Hypothalamus (tissue), 51 donors: ENCODE measurements at regions not wholly inside any gene's neighbourhood (a gene's known extent, or its start where the extent isn't known, plus 50 kb on each side); places are given as distances from the start of the nearest gene placed in this dataset.
"Not testable (repeated sequence)": the region's sequence is repeated elsewhere in the genome, so short reads cannot be mapped to it uniquely, and the experiment has no call there.

Source experiments
- DNase-seq, 51 donors: peaks; one replicate each; lab custom pipeline; 2025; lab: John Stamatoyannopoulos, UW

DNA sequence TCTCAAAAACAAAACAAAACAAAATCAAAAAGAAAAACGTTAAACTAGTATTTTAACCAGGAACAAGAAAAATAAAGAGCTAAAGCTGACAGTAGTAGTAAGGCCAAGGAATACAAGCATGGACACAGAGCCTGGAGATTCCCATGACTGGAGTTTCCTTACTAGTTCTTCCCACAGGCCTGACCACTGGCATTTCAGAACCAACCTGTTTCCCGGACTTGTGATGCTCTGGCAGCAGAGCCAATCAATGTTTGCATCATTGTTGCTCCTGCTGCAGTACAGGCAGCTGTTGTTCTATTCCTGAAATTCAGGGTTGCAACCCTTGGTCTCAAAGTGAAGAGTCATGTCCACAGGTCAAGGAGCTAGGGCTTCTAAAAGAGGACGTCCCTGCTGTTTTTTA lies 111.3 kb upstream of the WARS2 start:
- DNase-seq: no peak

- no peak for DNase-seq
These were observed 112.9 kb upstream of the WARS2 start for GRCh38 chr1:119253366-119253765.

GRCh38 chr1:119254067-119254720 lies 113.7 kb upstream of the WARS2 start:
- DNase-seq: no peak

GRCh38 chr1:119256089-119256488 lies 112.5 kb upstream of the HAO2 start:
- DNase-seq: not testable (repeated sequence)

- no peak for DNase-seq
These were observed 108.1 kb upstream of the HAO2 start for GRCh38 chr1:119260506-119260905.

DNA sequence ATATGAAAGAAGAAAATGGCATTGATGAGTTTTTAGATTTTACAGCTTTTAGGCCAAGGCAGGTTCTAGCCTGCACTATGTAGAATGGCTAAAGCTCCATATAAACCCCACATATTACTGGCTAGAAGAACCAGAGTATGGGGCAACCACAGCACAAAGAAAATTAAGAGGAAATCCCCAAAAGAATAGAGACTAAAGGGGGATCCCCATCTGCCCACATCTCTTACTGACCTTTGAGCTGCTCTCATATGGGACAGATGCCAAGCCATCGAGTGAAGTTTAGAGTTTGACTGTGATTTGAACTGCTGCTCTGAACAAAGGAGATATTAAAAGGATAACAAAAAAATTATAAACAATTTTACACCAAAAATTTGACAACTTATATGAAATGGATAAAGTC lies 102.2 kb upstream of the HAO2 start:
- DNase-seq: no peak

- no peak for DNase-seq
These were observed 101.7 kb upstream of the HAO2 start for GRCh38 chr1:119266858-119267257.

DNA sequence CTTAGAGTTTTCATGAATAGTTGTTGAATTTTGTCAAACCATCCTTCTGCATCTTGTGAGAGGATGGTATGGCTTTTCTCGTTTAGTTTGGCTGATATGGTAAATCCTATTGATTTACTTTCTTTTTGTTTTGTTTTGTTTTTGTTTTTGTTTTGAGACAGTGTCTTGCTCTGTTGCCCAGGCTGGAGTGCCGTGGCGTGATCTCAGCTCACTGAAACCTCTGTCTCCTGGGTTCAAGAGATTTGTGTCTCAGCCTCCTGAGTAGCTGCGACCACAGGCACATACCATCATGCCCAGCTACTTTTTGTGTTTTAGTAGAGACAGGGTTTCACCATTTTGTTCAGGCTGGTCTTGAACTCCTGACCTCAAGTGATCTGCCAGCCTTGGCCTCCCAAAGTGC lies 101.3 kb upstream of the HAO2 start:
- not testable (repeated sequence) for DNase-seq

DNA sequence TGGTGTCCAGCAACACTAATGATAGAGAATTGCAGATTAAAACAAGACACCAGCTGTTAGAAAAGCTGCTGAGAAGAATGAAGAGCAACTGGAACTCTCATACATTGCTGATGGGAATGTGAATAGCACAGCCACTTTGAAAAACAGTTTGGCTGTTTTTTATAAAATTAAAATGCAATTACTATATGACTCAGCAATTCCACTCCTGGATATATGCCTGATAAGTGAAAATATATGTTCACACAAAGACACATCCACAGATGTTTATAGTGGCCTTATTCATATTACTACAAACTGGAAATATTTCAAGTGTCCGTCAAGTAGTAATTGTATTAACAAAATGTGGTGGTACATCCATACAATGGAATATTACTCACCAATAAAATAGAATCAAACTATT lies 99.7 kb upstream of the HAO2 start:
- no peak for DNase-seq

- peak in 14 of 51 donors; percentile 1 to 36 (median 5) for DNase-seq
These were observed 93.1 kb upstream of the HAO2 start for GRCh38 chr1:119275145-119276134.

- no peak for DNase-seq
These were observed 92.0 kb upstream of the HAO2 start for GRCh38 chr1:119276558-119276957.

DNA sequence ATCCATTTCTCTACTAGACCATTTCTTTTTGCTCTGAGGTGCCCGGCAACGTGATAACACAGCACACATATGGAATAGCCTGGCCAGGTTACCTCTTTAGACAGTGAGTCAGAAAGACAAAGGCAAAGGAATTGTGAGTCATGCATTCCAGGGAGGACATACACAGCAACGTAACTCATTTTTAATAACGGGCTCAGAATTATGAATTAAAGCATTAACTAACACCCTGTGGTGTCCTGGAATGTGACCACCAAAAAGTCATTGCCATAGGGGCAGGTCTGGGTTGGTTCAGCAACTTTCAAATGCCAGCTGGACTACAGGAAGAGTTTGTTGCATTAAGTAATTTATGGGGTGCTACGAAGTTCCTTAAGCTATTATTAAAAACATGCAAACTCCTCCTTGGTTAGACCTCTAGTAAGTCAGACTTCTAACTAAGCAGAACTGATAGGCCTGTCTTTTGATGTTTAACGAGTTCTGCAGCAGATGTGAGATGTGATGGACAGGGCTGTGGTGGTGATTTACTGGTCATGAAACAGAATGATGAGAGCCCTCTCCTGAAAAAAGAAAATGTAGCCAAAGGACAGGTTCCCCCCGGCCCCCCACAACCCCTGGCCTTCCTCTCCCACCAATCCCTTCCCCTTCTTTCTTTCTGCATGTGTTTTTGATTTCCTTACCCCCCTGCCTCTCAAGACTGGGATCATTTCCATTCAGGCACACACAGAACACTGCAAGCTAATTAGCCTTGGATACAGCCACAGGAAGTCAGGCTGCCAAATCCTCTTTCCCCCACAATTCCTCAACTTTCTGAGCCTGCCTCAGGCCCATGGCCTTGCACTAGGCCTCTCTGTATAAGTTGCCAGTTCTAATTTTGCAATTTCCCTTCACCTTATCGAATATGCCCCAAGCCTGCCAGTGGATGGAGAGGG lies 88.9 kb upstream of the HAO2 start:
- DNase-seq: peak in 3 of 51 donors; percentile 1 to 2 (median 2)

DNA sequence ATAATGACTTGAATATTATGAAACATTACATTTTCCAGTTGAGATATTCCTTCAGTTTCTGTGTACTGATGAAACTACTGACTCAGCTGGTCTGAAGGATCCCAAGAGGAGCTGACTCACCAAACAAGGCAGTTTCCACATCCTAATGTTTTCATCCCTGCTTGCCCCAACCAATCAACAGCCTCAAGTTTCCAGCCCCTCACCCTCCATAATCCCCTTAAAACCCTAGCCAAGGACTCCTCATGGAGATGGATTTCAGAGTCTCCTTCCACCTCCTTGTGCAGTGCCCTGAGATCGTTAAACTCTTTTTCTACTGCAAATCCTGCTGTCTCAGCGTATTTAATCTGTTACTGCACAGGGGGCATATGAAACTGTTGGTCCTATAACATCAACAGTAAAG lies 83.1 kb upstream of the HAO2 start:
- no peak for DNase-seq

- peak in 5 of 51 donors; percentile 2 to 4 (median 2) for DNase-seq
These were observed 81.9 kb upstream of the HAO2 start for GRCh38 chr1:119286587-119287181.

DNA sequence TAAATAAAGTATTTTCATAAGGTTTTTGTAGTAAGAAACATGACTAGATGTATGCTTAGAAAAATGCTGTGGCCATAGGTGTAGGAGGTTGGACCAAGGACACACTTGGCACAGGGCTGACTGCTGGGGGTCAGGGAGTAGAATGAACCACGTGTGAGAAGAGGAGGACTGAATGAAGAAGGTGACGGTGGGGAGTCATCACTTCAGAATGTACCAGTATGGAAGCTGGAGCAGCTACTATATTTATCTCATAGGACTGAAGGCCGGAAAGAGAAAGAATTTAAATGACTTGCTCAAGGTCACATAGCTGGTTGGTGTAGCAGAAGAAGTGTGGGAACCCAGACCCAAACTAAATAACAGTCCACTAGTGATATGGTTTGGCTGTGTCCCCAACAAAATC lies 79.8 kb upstream of the HAO2 start:
- DNase-seq: no peak

DNA sequence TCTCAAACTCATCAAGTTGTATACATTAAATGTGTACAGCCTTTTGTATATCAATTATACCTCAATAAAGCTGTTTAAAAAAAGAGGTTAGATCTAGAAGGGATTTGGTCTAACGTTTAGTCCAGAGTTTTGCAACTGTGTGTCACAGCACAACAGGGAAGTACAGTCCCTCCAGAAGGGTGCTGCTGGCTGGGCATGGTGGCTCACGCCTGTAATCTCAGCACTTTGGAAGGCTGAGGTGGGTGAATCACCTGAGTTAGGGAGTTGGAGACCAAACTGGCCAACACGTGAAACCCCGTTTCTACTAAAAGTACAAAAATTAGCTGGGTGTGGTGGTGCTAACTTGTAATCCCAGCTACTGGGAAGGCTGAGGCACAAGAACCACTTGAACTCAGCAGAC lies 78.3 kb upstream of the HAO2 start:
- DNase-seq: no peak

DNA sequence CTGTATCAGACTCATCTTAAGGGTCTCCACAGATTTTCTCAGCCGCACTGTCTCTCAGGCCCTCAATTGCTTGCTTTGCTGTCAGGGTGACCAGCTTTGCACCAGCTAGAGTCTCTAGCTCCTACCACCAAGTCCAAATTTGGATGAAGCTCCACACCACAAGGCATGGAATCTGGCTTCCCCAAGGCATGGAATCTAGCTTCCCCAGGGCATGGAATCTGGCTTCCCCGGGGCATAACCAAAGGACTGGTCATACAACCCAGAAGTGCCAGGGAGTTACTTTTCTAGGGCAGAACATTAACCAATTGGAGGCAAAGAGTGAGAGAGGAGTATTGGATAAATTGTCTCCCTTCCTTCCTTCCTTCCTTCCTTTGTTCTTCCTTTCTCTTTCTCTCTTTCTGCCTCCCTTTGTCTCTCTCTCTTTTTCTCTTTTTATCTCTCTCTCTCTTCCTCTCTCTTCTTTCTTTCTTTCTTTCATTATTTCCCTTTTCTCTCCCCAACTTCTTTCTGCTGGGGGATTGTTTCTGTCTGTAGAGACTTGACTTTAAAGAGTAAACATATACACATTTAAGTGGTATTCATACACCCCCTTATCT lies 76.9 kb upstream of the HAO2 start:
- no peak for DNase-seq

DNA sequence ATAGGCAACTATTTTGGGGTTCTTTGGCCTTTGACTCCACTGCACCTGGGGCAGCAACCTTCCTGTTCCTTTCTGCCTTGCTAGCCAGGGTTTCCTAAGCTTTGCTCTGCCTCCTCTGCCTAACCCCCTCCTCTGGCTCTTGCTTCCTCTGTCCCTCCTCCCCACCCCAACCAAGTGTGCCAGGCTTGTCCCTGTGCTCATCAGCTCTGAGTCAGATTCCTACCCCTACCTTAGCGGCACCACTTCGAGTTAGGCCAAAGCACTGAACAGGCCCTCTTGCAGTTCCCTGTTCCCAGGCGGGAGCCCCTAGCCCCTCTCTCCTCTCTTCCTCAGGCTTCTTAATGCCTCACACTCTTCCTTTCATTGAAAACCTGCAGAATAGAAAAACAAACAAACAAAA lies 74.8 kb upstream of the HAO2 start:
- DNase-seq: no peak

GRCh38 chr1:119294199-119294598 lies 74.4 kb upstream of the HAO2 start:
- no peak for DNase-seq

DNA sequence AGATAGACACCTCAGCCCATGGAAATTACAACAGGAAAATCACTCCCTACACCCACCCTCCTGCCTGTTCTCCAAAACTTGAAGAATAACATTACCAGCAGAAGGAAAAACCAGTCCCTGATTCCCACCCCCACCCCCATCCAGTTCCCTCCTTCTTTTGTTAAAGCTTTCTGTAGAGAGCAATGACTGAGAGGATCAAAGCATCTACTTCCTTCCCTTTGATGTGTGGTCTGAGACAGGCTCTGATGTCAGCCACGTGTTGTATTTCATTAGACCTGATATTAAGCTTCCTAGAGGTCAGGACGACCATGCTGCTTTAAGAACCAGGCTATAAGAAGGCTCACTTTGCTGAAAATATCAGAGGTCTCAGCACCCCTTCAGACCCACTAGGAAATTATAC lies 73.9 kb upstream of the HAO2 start:
- DNase-seq: no peak
